GM23248 (cell line): ENCODE measurements at regions not wholly inside any gene's neighbourhood (a gene's known extent, or its start where the extent isn't known, plus 50 kb on each side); places are given as distances from the start of the nearest gene placed in this dataset.

Source experiments
- DNase-seq: peaks from one replicate; pipeline ENCODE4 v3.0.0-alpha.2; 2015
- H2AFZ ChIP-seq: fragments of 200-600 bp; sonication (generic); 2 replicates; pipeline ENCODE4 v1.6.1; 2016; ENCODE audit warnings: antibody characterized with exemption
- H3F3A ChIP-seq: fragments of 200-600 bp; sonication (generic); 2 replicates; pipeline ENCODE4 v1.6.1; 2016; ENCODE audit warnings: mild to moderate bottlenecking, antibody characterized with exemption, mixed run types; ENCODE audit not compliant: insufficient read depth
- H3K27ac ChIP-seq: fragments of 200-600 bp; sonication (generic); 2 replicates; pipeline ENCODE4 v1.5.1; 2016; ENCODE audit warnings: mild to moderate bottlenecking
- H3K27me3 ChIP-seq: fragments of 200-600 bp; sonication (generic); replicated peaks from 2 replicates; pipeline ENCODE4 v1.6.1; 2016; ENCODE audit warnings: mild to moderate bottlenecking; ENCODE audit not compliant: insufficient read depth
- H3K36me3 ChIP-seq: fragments of 200-600 bp; sonication (generic); 2 replicates; pipeline ENCODE4 v1.6.1; 2016; ENCODE audit warnings: low read depth, mild to moderate bottlenecking
- H3K4me1 ChIP-seq: fragments of 200-600 bp; sonication (generic); 2 replicates; pipeline ENCODE4 v1.6.1; 2016; ENCODE audit warnings: mild to moderate bottlenecking; ENCODE audit not compliant: insufficient read depth
- H3K4me2 ChIP-seq: fragments of 200-600 bp; sonication (generic); one replicate; pipeline ENCODE4 v1.6.1; 2016; ENCODE audit warnings: mild to moderate bottlenecking; ENCODE audit not compliant: unreplicated experiment
- H3K4me3 ChIP-seq: fragments of 200-600 bp; sonication (generic); 2 replicates; pipeline ENCODE4 v1.5.1; 2016; ENCODE audit warnings: mild to moderate bottlenecking
- H3K79me2 ChIP-seq: fragments of 200-600 bp; sonication (generic); 2 replicates; pipeline ENCODE4 v1.6.1; 2016; ENCODE audit warnings: mild to moderate bottlenecking; ENCODE audit not compliant: insufficient read depth
- H3K9ac ChIP-seq: fragments of 200-600 bp; sonication (generic); 2 replicates; pipeline ENCODE4 v1.6.1; 2016; ENCODE audit warnings: mild to moderate bottlenecking
- H3K9me2 ChIP-seq: fragments of 200-600 bp; sonication (generic); 2 replicates; pipeline ENCODE4 v1.6.1; 2016; ENCODE audit warnings: mixed run types, mild to moderate bottlenecking, moderate library complexity; ENCODE audit not compliant: insufficient read depth
- H3K9me3 ChIP-seq: fragments of 200-600 bp; sonication (generic); one replicate; pipeline ENCODE4 v1.6.1; 2017; ENCODE audit warnings: low read depth
- H4K20me1 ChIP-seq: fragments of 200-600 bp; sonication (generic); 2 replicates; pipeline ENCODE4 v1.6.0; 2016; ENCODE audit not compliant: insufficient read depth
- EZH2 ChIP-seq: fragments of 200-600 bp; sonication (generic); IDR thresholded peaks from 2 replicates; pipeline ENCODE4 v1.6.1; 2018; ENCODE audit warnings: antibody characterized with exemption, mild to moderate bottlenecking; ENCODE audit not compliant: insufficient read depth, poor library complexity, severe bottlenecking
- EZH2phosphoT487 ChIP-seq: fragments of 200-600 bp; sonication (generic); IDR thresholded peaks from 2 replicates; pipeline ENCODE4 v1.6.1; 2018; ENCODE audit warnings: antibody characterized with exemption, moderate library complexity, mild to moderate bottlenecking, low read depth; ENCODE audit not compliant: insufficient read depth
- WGBS, 2 experiments: methylation state at CpG; one replicate each; pipeline ENCODE4 v1.1.6; 2015 to 2017; ENCODE audit warnings: low lambda C conversion rate in 2 of 2, low coverage in 1 of 2; ENCODE audit errors: missing lambda C conversion rate in 2 of 2; 5-methylcytosine and 5-hydroxymethylcytosine counted together
- in situ Hi-C: fragments of 300-500 bp; cut with MboI; formaldehyde crosslinking; loops from 2 replicates; pipeline ENCODE4 v1.15.0; 2020

DNA sequence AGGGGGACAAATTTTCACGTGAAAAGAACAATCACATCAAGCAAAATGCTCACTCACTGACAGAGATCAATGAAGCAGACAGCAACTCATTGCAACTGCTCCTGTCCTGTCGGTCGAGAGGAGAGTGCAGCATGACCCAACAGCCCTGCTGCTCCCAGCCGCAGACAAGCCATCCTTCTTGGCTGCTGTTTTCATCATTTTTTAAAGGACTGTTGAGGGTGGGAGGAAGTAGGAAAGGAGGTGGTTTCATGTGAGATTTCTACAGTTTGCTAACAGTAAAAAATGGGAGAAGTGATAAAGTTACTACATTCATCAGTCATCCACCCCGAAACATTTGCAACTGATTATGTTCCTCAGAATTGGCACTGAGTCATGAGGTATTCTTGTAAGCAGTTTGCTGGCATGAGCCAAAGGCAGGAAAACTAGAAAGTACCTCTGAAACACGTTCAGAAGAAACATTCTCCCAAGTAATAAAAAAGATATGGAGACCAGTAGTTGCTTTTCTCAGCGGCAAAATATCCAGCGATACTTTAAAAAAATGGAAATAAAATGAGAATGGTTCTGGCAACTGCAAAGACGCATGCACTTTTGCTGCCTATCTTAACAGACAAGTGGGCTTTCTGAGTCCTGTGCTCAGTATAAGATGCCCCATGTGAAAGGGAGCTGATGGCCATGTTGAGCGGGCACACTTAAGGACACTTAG is 72.0 kb upstream of the CLDN14 start:
- Histone ChIP-seq H3K9me3 (no peaks in the 10 kb centered on the region), H3K27ac (peak overlapping the region; percentile 84), H2AFZ (peak overlapping the region; percentile 65), H4K20me1 (no peaks in the 10 kb centered on the region), H3K4me1 (peaks cover 20% of the 10 kb centered on the region), H3K36me3 (no peaks in the 10 kb centered on the region), H3K9ac (peak overlapping the region; percentile 67), H3K9me2 (no peaks in the 10 kb centered on the region), H3F3A (peaks cover 18% of the 10 kb centered on the region), H3K27me3 (peaks cover 3% of the 10 kb centered on the region; the same call in 1 of the 2 replicates), H3K4me2 (peak overlapping the region; percentile 47), H3K4me3 (peak overlapping the region; percentile 36), H3K79me2 (no peaks in the 10 kb centered on the region)
- TF ChIP-seq EZH2phosphoT487 (no peak), EZH2 (no peak)
- in situ Hi-C loops: no loop called here
- 15% methylated on average over 10 of the region's 10 CpGs for WGBS, 2 experiments
- DNase-seq: peak; percentile 95

DNA sequence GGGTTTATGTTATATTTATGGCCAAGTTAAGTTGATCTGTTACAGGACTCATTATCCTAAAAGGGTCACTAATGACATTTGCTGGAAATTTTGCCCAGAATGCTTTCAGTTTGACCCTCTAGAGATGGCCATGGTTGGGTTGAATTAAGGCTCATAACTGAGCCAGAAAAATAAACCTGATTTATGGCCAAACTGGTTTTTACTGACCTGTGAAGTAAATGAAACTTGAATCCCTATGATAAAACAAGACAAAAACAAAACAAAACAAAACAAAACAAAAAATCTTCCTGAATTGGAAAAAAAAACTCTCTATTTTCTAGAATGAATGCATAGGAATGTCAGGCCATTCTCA is 72.5 kb upstream of the CLDN14 start:
- no peak overlapping the region for H2AFZ ChIP-seq
- no peaks in the 10 kb centered on the region for H3K9me2 ChIP-seq
- peaks cover 18% of the 10 kb centered on the region for H3F3A ChIP-seq
- no peaks in the 10 kb centered on the region for H3K79me2 ChIP-seq
- H3K27me3 ChIP-seq: no peaks in the 10 kb centered on the region
- DNase-seq: no peak
- H4K20me1 ChIP-seq: no peaks in the 10 kb centered on the region
- H3K4me2 ChIP-seq: peak overlapping the region; percentile 47
- in situ Hi-C loops: no loop called here
- no peaks in the 10 kb centered on the region for H3K9me3 ChIP-seq
- TF ChIP-seq EZH2 (no peak), EZH2phosphoT487 (no peak)
- peaks cover 20% of the 10 kb centered on the region for H3K4me1 ChIP-seq
- H3K4me3 ChIP-seq: no peak overlapping the region
- no peak overlapping the region for H3K9ac ChIP-seq
- H3K27ac ChIP-seq: peak overlapping the region; percentile 84
- no peaks in the 10 kb centered on the region for H3K36me3 ChIP-seq

DNA sequence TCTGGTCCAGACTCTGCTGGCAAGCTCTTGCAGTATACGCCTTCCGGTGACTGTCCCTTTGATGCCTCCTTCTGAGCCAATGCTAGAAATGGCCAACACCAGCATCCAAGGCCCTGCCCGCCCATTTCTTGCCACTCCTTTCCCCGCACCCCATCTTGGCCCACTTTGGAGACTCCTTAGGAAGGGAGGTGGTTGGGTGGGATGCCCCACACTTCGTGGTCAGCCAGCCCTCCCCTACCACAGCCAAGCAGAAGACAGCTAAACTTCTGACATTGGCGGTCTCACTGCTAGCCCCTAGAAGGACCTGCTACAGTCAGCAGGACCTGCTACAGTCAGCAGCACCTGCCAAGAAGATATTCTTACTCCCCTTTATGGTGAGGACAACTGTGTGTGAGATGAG is 73.5 kb upstream of the CLDN14 start:
- TF ChIP-seq EZH2 (no peak), EZH2phosphoT487 (no peak)
- H3K36me3 ChIP-seq: no peaks in the 10 kb centered on the region
- H3K9me2 ChIP-seq: no peaks in the 10 kb centered on the region
- in situ Hi-C loops: no loop called here
- H3K79me2 ChIP-seq: no peaks in the 10 kb centered on the region
- peaks cover 20% of the 10 kb centered on the region for H3K4me1 ChIP-seq
- H3K9me3 ChIP-seq: no peaks in the 10 kb centered on the region
- no peak overlapping the region for H3K4me2 ChIP-seq
- no peak for DNase-seq
- H3F3A ChIP-seq: peaks cover 18% of the 10 kb centered on the region
- H4K20me1 ChIP-seq: no peaks in the 10 kb centered on the region
- H3K27ac ChIP-seq: no peak overlapping the region
- H3K4me3 ChIP-seq: no peak overlapping the region
- whole genome bisulfite sequencing, 2 experiments: 95 to 97% methylated on average over 6 of the region's 6 CpGs
- no peak overlapping the region for H3K9ac ChIP-seq
- H2AFZ ChIP-seq: no peak overlapping the region
- 0 out of 2 replicates have a peak, but pooled peaks cover 4% of the 10 kb centered on the region for H3K27me3 ChIP-seq

DNA sequence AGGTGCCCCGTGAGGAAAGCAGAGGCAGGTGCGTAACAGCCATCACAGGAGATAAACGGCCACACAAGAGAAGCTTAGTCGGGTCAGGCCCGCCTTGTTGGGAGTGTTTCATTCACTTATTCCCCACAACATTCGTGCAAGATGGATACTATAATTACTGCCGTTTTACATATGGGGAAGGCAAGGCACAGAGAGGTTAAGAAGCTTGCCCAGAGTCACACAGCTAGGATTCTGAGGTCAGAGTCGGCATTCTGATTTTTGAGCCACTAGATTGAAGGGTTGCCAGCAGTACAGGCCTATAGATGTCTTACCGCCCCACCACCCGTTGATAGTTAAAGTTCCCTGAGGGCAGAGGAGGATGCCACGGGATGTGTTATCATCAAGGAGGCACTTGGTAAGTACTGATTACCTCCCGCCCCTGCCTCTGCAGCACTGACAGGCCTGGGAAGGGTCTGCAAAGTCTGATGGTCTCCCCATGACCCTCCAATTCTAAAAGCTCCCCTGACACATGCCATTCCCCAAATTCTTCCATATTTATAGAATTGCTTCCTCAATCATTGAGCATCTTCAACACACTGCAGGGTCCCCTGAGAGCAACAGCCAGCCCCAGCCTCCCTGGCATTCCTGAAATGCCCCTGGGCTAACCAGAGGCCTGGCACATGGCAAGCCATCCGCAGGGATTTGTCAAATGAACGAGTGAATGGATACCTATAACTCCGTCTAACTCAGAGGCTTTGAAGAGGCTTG is 74.7 kb upstream of the CLDN14 start:
- H3K27me3 ChIP-seq: 0 out of 2 replicates have a peak, but pooled peaks cover 6% of the 10 kb centered on the region
- no peak overlapping the region for H3K4me3 ChIP-seq
- H3K4me2 ChIP-seq: no peak overlapping the region
- no peaks in the 10 kb centered on the region for H3K9me2 ChIP-seq
- no peaks in the 10 kb centered on the region for H3K79me2 ChIP-seq
- TF ChIP-seq EZH2 (no peak), EZH2phosphoT487 (no peak)
- no peaks in the 10 kb centered on the region for H3K36me3 ChIP-seq
- H3F3A ChIP-seq: peaks cover 18% of the 10 kb centered on the region
- in situ Hi-C loops: no loop called here
- H3K9ac ChIP-seq: no peak overlapping the region
- no peaks in the 10 kb centered on the region for H3K9me3 ChIP-seq
- no peak for DNase-seq
- 88 to 89% methylated on average over 15 of the region's 15 CpGs for WGBS, 2 experiments
- H4K20me1 ChIP-seq: no peaks in the 10 kb centered on the region
- H3K27ac ChIP-seq: no peak overlapping the region
- H3K4me1 ChIP-seq: peaks cover 20% of the 10 kb centered on the region
- no peak overlapping the region for H2AFZ ChIP-seq
